OCI-LY7 (cell line): ENCODE measurements at regions not wholly inside any gene's neighbourhood (a gene's known extent, or its start where the extent isn't known, plus 50 kb on each side); places are given as distances from the start of the nearest gene placed in this dataset.

Source experiments
- EZH2phosphoT487 ChIP-seq: fragments of 200-600 bp; sonication (generic); IDR thresholded peaks from 2 replicates; pipeline ENCODE4 v1.6.1; 2018; ENCODE audit warnings: low read depth, borderline replicate concordance, mild to moderate bottlenecking, mixed run types, antibody characterized with exemption, low read length, moderate library complexity, mixed read lengths
- TF ChIP-seq, protein P1 (sequence below): fragments of 200-600 bp; sonication (generic); conservative IDR thresholded peaks from 2 replicates; pipeline ENCODE4 v1.5.1; 2014; ENCODE audit warnings: mild to moderate bottlenecking, antibody characterized with exemption, low read length, moderate library complexity, mixed read lengths

DNA sequence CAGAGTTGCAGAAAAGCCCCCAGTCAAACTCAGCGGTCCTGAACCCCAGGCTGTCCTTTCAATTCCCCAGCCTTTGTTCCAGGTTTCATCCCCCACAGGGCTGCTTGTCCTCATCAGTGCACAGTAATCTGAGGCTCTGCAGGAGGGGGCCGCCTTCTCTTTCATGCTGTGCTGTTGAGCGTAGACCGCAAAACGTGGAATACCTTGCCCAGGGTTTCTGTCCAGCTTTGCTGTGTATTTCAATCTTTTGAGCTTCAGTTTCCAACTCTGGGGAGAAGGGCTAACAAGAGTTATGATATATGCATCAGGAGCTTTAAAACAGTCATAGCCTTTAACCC is 64.8 kb downstream of the FAM43A start:
- TF ChIP-seq, protein P1, sequence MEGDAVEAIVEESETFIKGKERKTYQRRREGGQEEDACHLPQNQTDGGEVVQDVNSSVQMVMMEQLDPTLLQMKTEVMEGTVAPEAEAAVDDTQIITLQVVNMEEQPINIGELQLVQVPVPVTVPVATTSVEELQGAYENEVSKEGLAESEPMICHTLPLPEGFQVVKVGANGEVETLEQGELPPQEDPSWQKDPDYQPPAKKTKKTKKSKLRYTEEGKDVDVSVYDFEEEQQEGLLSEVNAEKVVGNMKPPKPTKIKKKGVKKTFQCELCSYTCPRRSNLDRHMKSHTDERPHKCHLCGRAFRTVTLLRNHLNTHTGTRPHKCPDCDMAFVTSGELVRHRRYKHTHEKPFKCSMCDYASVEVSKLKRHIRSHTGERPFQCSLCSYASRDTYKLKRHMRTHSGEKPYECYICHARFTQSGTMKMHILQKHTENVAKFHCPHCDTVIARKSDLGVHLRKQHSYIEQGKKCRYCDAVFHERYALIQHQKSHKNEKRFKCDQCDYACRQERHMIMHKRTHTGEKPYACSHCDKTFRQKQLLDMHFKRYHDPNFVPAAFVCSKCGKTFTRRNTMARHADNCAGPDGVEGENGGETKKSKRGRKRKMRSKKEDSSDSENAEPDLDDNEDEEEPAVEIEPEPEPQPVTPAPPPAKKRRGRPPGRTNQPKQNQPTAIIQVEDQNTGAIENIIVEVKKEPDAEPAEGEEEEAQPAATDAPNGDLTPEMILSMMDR: no peak
- no peak for TF ChIP-seq EZH2phosphoT487
